ENCODE measurements at regions not wholly inside any gene's neighbourhood (a gene's known extent, or its start where the extent isn't known, plus 50 kb on each side); places are given as distances from the start of the nearest gene placed in this dataset.

DNA sequence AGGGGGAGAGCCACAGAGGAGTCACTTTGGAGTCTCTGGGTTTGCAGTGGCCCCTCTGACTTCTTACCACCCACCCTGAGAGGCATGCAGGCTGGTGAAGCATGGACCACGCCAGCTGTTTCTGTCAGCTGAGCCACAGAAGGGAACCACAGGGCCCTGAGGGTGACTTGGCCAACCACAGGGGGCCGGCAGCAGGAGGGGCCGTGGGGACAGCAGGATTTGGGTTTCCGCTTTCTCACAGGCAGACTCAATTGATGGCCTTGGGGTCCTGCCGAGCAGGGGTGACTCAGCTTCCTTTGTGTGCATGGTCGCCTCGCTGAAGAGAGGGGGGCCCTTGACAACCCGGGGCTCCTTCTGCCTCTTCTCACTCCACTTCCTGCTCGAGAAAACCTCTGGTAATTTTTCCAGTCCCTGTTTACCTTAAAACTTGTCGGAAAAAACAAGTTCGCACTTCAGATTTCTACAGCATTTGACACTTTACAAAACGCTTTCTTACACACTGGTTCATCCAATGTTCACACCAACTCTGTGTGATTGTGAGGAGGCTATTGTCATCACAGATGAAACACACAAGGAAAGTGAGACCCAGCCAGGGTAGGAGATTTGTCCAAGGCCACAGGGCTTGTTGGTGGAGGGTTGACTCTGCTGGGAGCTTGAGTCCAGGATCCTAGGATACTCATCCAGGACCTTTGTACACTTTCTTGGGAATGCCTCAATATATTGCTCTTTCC is 311.2 kb downstream of the LPIN1 start:
- Histone ChIP-seq H3K9me3 (no peaks in the 10 kb centered on the region), H3K36me3 (no peaks in the 10 kb centered on the region), H3K27me3 (no peaks in the 10 kb centered on the region), H3K27ac (no peak overlapping the region), H3K4me3 (no peak overlapping the region), H3K4me1 (no peaks in the 10 kb centered on the region)
- TF ChIP-seq POLR2AphosphoS5 (IDR thresholded peaks at IDR 0.05) = no peak
- no peak for TF ChIP-seq POLR2A (IDR thresholded peaks at IDR 0.05)
- TF ChIP-seq, protein P1, sequence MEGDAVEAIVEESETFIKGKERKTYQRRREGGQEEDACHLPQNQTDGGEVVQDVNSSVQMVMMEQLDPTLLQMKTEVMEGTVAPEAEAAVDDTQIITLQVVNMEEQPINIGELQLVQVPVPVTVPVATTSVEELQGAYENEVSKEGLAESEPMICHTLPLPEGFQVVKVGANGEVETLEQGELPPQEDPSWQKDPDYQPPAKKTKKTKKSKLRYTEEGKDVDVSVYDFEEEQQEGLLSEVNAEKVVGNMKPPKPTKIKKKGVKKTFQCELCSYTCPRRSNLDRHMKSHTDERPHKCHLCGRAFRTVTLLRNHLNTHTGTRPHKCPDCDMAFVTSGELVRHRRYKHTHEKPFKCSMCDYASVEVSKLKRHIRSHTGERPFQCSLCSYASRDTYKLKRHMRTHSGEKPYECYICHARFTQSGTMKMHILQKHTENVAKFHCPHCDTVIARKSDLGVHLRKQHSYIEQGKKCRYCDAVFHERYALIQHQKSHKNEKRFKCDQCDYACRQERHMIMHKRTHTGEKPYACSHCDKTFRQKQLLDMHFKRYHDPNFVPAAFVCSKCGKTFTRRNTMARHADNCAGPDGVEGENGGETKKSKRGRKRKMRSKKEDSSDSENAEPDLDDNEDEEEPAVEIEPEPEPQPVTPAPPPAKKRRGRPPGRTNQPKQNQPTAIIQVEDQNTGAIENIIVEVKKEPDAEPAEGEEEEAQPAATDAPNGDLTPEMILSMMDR (IDR thresholded peaks at IDR 0.05) = no peak
- no peak for TF ChIP-seq EP300 (IDR thresholded peaks at IDR 0.05)
- WGBS = 61% methylated on average over 9 of the region's 12 CpGs
- DNase-seq (ENCODE audit: low spot score in 2 of 2) = no peak

DNA sequence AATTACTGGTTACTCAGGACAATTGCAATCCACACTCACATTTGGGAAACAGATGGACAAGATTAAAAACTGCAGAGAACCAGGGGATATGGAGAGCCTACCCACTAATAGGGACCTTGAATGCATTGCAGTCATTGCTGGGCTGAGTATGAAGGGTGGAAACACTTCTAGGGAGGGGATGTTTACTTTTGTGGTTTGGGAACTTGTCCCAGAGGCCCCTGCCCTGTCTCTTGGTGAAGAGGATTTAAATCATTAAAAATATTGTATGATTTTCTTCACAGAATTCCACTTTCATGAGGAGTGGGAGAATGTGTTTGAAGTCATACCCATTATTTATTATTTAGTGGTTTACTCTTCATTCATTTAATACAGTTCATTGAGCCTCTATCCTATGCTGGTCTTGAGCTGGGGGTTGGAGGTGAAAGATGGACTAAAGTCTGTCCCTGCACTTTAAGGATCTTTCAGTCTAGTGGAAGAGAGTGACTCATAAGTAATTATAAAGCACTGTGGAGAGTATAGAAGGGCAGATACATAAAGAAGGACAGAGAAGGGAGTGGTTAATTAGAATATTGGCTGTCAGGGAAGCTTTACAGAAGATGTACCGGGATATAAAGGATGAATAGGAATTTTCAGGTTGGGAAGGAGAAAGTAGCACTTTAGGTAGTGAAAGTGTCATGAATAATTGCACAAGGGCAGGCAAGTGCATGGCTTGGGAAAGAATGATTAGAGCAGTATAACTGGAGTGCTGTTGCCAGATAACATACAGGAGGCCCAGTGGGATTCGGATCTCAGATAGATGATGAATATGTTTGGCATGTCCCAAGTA is 313.4 kb downstream of the LPIN1 start:
- Histone ChIP-seq H3K27me3 (no peaks in the 10 kb centered on the region), H3K4me1 (no peaks in the 10 kb centered on the region), H3K9me3 (no peaks in the 10 kb centered on the region), H3K27ac (no peak overlapping the region), H3K36me3 (no peaks in the 10 kb centered on the region), H3K4me3 (no peak overlapping the region)
- no peak for TF ChIP-seq EP300 (IDR thresholded peaks at IDR 0.05)
- TF ChIP-seq, protein P1 (IDR thresholded peaks at IDR 0.05) = no peak
- TF ChIP-seq POLR2AphosphoS5 (IDR thresholded peaks at IDR 0.05) = no peak
- no peak for TF ChIP-seq POLR2A (IDR thresholded peaks at IDR 0.05)
- DNase-seq (ENCODE audit: low spot score in 2 of 2) = no peak
- 61% methylated on average over 2 of the region's 2 CpGs for WGBS

- DNase-seq (ENCODE audit: low spot score in 2 of 2) = no peak
- 78% methylated on average over 5 of the region's 5 CpGs for WGBS
- Histone ChIP-seq H3K27me3 (no peaks in the 10 kb centered on the region), H3K36me3 (no peaks in the 10 kb centered on the region), H3K4me1 (no peaks in the 10 kb centered on the region), H3K4me3 (no peak overlapping the region), H3K9me3 (no peaks in the 10 kb centered on the region), H3K27ac (no peak overlapping the region)
- TF ChIP-seq, protein P1 (IDR thresholded peaks at IDR 0.05) = no peak
- TF ChIP-seq EP300 (IDR thresholded peaks at IDR 0.05) = no peak
- TF ChIP-seq POLR2AphosphoS5 (IDR thresholded peaks at IDR 0.05) = no peak
- TF ChIP-seq POLR2A (IDR thresholded peaks at IDR 0.05) = no peak
Observed at GRCh38 chr2:12060886-12061285, 314.5 kb downstream of the LPIN1 start.

GRCh38 chr2:12061286-12062052 is 315.0 kb downstream of the LPIN1 start:
- Histone ChIP-seq H3K27me3 (no peaks in the 10 kb centered on the region), H3K4me1 (no peaks in the 10 kb centered on the region), H3K4me3 (no peak overlapping the region), H3K9me3 (no peaks in the 10 kb centered on the region), H3K36me3 (no peaks in the 10 kb centered on the region), H3K27ac (no peak overlapping the region)
- TF ChIP-seq, protein P1 (IDR thresholded peaks at IDR 0.05) = no peak
- TF ChIP-seq EP300 (IDR thresholded peaks at IDR 0.05) (no peak), POLR2AphosphoS5 (IDR thresholded peaks at IDR 0.05) (no peak), POLR2A (IDR thresholded peaks at IDR 0.05) (no peak)
- WGBS = 78% methylated on average over 3 of the region's 3 CpGs
- no peak for DNase-seq (ENCODE audit: low spot score in 2 of 2)

GRCh38 chr2:12062053-12062395 is 315.6 kb downstream of the LPIN1 start:
- Histone ChIP-seq H3K36me3 (no peaks in the 10 kb centered on the region), H3K27me3 (no peaks in the 10 kb centered on the region), H3K9me3 (no peaks in the 10 kb centered on the region), H3K4me3 (no peak overlapping the region), H3K4me1 (no peaks in the 10 kb centered on the region), H3K27ac (no peak overlapping the region)
- TF ChIP-seq, protein P1 (IDR thresholded peaks at IDR 0.05) = no peak
- TF ChIP-seq EP300 (IDR thresholded peaks at IDR 0.05) (no peak), POLR2A (IDR thresholded peaks at IDR 0.05) (no peak), POLR2AphosphoS5 (IDR thresholded peaks at IDR 0.05) (no peak)
- DNase-seq (ENCODE audit: low spot score in 2 of 2) = no peak
- WGBS = 79% methylated on average over 2 of the region's 2 CpGs

Measured in suprapubic skin (tissue), 4 donors.